HEK293 (cell line): ENCODE measurements at regions not wholly inside any gene's neighbourhood (a gene's known extent, or its start where the extent isn't known, plus 50 kb on each side); places are given as distances from the start of the nearest gene placed in this dataset.

ENCODE experiments used
- CTCF ChIP-seq: fragments of 450-650 bp; formaldehyde crosslinking; IDR thresholded peaks from 2 replicates; pipeline ENCODE4 v1.5.1; 2016; ENCODE audit warnings: missing biosample characterization, missing genetic modification characterization
- MYNN ChIP-seq: fragments of 450-650 bp; formaldehyde crosslinking; IDR thresholded peaks from 2 replicates; pipeline ENCODE4 v1.5.1; 2016; ENCODE audit warnings: missing biosample characterization, missing genetic modification characterization, borderline replicate concordance
- TCF7L2 ChIP-seq: IDR thresholded peaks from 2 replicates; pipeline ENCODE4 v1.6.1; 2011; ENCODE audit warnings: low read depth, mild to moderate bottlenecking, inconsistent platforms, low read length, moderate library complexity, borderline replicate concordance
- ZBTB44 ChIP-seq: fragments of 450-650 bp; IDR thresholded peaks from 2 replicates; pipeline ENCODE4 v1.5.1; 2018; ENCODE audit warnings: missing biosample characterization, mild to moderate bottlenecking, missing genetic modification characterization
- ZNF335 ChIP-seq: fragments of 450-650 bp; formaldehyde crosslinking; conservative IDR thresholded peaks from 2 replicates; pipeline ENCODE4 v1.5.1; 2016; ENCODE audit warnings: missing biosample characterization, missing genetic modification characterization
- ZNF658 ChIP-seq: fragments of 450-650 bp; formaldehyde crosslinking; IDR thresholded peaks from 2 replicates; pipeline ENCODE4; 2016; ENCODE audit warnings: missing biosample characterization, missing genetic modification characterization
- ZNF830 ChIP-seq: fragments of 450-650 bp; IDR thresholded peaks from 2 replicates; pipeline ENCODE4 v1.5.0; 2018; ENCODE audit warnings: missing biosample characterization, missing genetic modification characterization, low read depth, mild to moderate bottlenecking, moderate library complexity
- TF ChIP-seq, protein P1 (sequence below): fragments of 450-650 bp; formaldehyde crosslinking; IDR thresholded peaks from 2 replicates; pipeline ENCODE4 v1.5.1; 2016; ENCODE audit warnings: missing biosample characterization, missing genetic modification characterization, borderline replicate concordance
- TF ChIP-seq, protein P2 (sequence below): fragments of 450-650 bp; formaldehyde crosslinking; IDR thresholded peaks from 2 replicates; pipeline ENCODE4 v1.5.1; 2017; ENCODE audit warnings: missing biosample characterization, missing genetic modification characterization

DNA sequence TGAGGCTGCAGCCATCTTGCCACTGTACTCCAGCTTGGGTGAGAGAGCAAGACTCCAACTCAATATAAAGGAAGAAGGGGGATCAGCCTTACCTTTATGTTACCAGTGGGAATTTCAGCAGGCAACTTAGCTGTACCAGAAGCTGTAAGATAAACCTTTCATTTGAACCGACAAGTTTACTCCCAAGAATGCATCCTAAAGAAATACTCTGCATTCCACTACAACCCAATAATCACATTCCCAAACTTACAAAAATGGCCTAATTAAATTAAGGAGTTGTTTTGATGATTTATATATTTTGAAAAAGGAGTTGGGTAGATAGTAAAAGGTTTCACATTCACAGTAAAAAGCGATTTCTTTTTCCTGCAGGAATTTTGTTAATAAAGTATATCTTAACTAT lies 241.4 kb downstream of the TTC8 start:
- TF ChIP-seq ZBTB44 (tag by site-specific recombination) (no peak), TCF7L2 (no peak), CTCF (tag by site-specific recombination) (no peak), ZNF830 (tag by site-specific recombination) (no peak), ZNF658 (no peak), MYNN (tag by site-specific recombination) (no peak), ZNF335 (tag by site-specific recombination) (no peak)
- TF ChIP-seq, protein P1, sequence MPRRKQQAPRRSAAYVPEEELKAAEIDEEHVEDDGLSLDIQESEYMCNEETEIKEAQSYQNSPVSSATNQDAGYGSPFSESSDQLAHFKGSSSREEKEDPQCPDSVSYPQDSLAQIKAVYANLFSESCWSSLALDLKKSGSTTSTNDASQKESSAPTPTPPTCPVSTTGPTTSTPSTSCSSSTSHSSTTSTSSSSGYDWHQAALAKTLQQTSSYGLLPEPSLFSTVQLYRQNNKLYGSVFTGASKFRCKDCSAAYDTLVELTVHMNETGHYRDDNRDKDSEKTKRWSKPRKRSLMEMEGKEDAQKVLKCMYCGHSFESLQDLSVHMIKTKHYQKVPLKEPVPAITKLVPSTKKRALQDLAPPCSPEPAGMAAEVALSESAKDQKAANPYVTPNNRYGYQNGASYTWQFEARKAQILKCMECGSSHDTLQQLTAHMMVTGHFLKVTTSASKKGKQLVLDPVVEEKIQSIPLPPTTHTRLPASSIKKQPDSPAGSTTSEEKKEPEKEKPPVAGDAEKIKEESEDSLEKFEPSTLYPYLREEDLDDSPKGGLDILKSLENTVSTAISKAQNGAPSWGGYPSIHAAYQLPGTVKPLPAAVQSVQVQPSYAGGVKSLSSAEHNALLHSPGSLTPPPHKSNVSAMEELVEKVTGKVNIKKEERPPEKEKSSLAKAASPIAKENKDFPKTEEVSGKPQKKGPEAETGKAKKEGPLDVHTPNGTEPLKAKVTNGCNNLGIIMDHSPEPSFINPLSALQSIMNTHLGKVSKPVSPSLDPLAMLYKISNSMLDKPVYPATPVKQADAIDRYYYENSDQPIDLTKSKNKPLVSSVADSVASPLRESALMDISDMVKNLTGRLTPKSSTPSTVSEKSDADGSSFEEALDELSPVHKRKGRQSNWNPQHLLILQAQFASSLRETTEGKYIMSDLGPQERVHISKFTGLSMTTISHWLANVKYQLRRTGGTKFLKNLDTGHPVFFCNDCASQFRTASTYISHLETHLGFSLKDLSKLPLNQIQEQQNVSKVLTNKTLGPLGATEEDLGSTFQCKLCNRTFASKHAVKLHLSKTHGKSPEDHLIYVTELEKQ (tag by site-specific recombination): no peak
- TF ChIP-seq, protein P2, sequence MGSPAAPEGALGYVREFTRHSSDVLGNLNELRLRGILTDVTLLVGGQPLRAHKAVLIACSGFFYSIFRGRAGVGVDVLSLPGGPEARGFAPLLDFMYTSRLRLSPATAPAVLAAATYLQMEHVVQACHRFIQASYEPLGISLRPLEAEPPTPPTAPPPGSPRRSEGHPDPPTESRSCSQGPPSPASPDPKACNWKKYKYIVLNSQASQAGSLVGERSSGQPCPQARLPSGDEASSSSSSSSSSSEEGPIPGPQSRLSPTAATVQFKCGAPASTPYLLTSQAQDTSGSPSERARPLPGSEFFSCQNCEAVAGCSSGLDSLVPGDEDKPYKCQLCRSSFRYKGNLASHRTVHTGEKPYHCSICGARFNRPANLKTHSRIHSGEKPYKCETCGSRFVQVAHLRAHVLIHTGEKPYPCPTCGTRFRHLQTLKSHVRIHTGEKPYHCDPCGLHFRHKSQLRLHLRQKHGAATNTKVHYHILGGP (tag by site-specific recombination): no peak
